NCI-H2196 (cell line): ENCODE measurements at regions not wholly inside any gene's neighbourhood (a gene's known extent, or its start where the extent isn't known, plus 50 kb on each side); places are given as distances from the start of the nearest gene placed in this dataset.

ENCODE experiments used
- DNase-seq: peaks from one replicate; lab custom pipeline; 2025; ENCODE audit not compliant: unreplicated experiment; lab: John Stamatoyannopoulos, UW

DNA sequence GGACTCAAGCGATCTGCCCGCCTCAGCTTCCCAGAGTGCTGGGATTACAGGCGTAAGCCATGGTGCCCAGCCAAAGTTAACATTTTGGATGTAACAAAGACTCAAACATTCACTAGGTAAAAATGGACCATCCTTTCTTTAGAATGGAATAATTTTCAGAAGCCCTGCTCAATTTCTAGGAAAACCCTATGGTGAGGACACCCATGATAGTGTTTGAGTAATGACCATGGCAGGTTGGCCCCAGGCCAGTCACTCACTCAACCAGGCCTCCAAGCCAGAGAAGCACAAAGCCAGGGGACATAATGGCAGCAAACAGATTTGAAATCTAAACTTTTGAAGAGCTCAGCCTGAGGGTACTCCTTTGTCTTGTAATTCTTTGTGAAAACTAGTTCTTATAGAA lies 59.9 kb upstream of the GPR6 start:
- DNase-seq: no peak

DNA sequence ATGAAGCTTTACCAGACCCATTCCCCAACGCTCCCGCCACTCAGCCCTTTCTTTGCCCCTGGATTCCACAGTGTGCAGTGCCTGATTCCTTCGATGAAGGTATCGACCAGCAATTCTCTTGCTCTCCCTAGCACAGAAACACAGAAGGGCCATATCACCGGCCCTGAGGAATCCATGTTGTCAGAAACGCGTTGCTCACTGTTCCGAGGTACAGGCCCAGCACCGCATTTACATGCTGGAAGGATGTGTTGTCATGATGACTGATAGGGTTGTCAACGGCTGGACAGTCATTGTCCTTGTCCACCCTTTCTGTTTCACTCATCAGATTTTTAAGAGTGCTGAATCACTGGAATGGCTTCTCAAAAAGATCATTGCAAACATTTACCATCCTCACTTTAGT lies 57.2 kb upstream of the GPR6 start:
- no peak for DNase-seq

DNA sequence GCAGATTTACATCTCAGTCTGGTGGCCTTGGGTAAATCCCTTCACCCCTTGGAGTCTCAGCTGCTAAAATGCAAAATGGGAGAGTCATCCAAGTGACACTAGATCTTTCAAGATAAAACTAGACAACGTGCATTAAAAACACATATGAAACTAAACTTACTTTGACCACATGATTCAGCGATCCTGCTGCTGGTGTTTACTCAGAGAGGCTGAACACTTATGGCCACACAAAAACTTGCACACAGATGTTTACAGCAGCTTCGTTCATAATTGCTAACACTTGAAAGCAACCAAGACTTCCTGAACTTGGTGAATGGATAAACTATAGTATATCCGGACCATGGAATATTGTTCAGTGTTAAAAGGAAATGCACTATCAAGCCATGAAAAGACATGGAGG lies 55.3 kb upstream of the GPR6 start:
- no peak for DNase-seq

DNA sequence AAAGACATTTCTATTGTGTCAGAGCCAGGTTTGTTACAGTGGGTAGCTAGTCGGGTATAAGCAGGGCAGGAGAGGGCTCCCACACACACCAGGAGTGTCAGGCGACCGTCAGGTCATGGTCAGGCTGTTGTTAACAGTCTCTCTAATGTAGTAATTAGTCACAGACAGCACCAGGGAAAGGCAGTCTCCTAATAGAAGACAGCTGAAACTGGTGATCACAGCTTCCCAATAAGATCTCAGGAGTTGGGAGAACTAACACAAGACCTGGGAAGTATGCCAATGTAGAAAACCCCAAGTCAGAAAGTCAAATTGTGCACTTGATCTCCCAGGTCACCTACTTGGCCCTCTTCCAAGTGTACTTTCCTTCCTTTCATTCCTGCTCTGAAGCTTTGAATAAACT lies 53.0 kb upstream of the GPR6 start:
- peak; percentile 6 for DNase-seq

DNA sequence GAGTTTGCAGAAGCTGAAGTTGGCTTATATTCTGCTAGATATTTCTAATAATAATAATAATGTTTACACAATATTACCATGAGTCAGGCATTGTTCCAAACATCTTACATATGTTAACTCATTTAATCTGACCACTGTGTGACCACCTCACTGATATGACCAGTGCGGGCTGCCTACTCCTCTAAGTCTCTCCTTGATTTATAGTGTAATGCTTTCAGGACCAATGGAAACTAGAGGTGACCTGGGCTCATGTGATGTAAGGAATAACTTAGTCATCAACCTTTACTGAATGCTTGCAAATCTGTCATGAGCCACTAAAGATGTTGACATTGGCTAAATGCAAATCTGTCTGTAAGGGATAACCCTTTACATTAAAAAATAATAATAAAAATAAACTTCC lies 51.1 kb upstream of the GPR6 start:
- no peak for DNase-seq
